ENCODE measurements at regions not wholly inside any gene's neighbourhood (a gene's known extent, or its start where the extent isn't known, plus 50 kb on each side); places are given as distances from the start of the nearest gene placed in this dataset.

GRCh38 chr22:34781681-34782080 lies 284.3 kb upstream of the ISX start:
- intact Hi-C loops (cut with micrococcal nuclease): no loop called here

GRCh38 chr22:34783436-34783835 lies 282.5 kb upstream of the ISX start:
- Histone ChIP-seq H3K4me1 (ENCODE audit: control insufficient read depth in 2 of 2, insufficient read depth in 2 of 2, low read length in 2 of 2) (no peaks in the 10 kb centered on the region), H3K9me3 (ENCODE audit: control extremely low read depth in 1 of 3, control insufficient read depth in 2 of 3, insufficient read depth in 1 of 3, low read length in 2 of 3) (no peaks in the 10 kb centered on the region), H3K36me3 (replicated peaks in 1 of 2; ENCODE audit: control extremely low read depth in 1 of 2, control insufficient read depth in 1 of 2, extremely low read depth in 1 of 2, insufficient read depth in 2 of 2, low read length in 1 of 2) (no peaks in the 10 kb centered on the region), H3K4me3 (ENCODE audit: control extremely low read depth in 1 of 5, extremely low read depth in 1 of 5, insufficient read depth in 1 of 5, low read depth in 2 of 5, low read length in 4 of 5) (no peak overlapping the region), H3K27me3 (replicated peaks in 1 of 4; ENCODE audit: control extremely low read depth in 1 of 4, control insufficient read depth in 3 of 4, insufficient read depth in 4 of 4, low read length in 3 of 4) (no peaks in the 10 kb centered on the region), H3K9ac (ENCODE audit: low read length) (no peak overlapping the region), H2AFZ (ENCODE audit: insufficient read depth, low read depth, low read length, poor library complexity, severe bottlenecking) (no peak overlapping the region), H4K20me1 (ENCODE audit: control insufficient read depth, insufficient read depth, low read length, poor library complexity, severe bottlenecking) (no peaks in the 10 kb centered on the region), H3K27ac (ENCODE audit: low read length in 2 of 2) (no peak overlapping the region), H3K4me2 (replicated peaks; ENCODE audit: low read depth, low read length, poor library complexity, severe bottlenecking) (no peak overlapping the region), H3K79me2 (ENCODE audit: control insufficient read depth, insufficient read depth, low read length) (no peaks in the 10 kb centered on the region)
- no peak for DNase-seq
- TF ChIP-seq CTCF (IDR thresholded peaks at IDR 0.05) (no peak), EZH2 (IDR thresholded peaks at IDR 0.05; ENCODE audit: borderline replicate concordance, insufficient read depth, low read depth, low read length, poor library complexity, severe bottlenecking) (no peak)
- intact Hi-C loops (cut with micrococcal nuclease): no loop called here
- Mint-ChIP-seq H3K4me1 (no peaks in the 10 kb centered on the region), H3K9me3 (ENCODE audit: insufficient read depth) (peaks cover 6% of the 10 kb centered on the region), H3K4me3 (no peak overlapping the region), H3K27ac (no peak overlapping the region), H3K27me3 (no peaks in the 10 kb centered on the region)
- WGBS (ENCODE audit: insufficient coverage): 82% methylated on average over 5 of the region's 5 CpGs
- CTCF ChIA-PET: no interaction called here
- POLR2A ChIA-PET: no interaction called here
- no peak for ATAC-seq (ENCODE audit: low read depth)

More at GRCh38 chr22:34781681-34782080, 284.3 kb upstream of the ISX start:
- TF ChIP-seq CTCF (IDR thresholded peaks at IDR 0.05): no peak
- TF ChIP-seq EZH2 (IDR thresholded peaks at IDR 0.05; ENCODE audit: borderline replicate concordance, insufficient read depth, low read depth, low read length, poor library complexity, severe bottlenecking): no peak
- H3K27me3 Mint-ChIP-seq: no peaks in the 10 kb centered on the region
- Histone ChIP-seq H3K4me3 (ENCODE audit: control extremely low read depth in 1 of 5, extremely low read depth in 1 of 5, insufficient read depth in 1 of 5, low read depth in 2 of 5, low read length in 4 of 5) (no peak overlapping the region), H3K4me2 (replicated peaks; ENCODE audit: low read depth, low read length, poor library complexity, severe bottlenecking) (no peak overlapping the region), H3K9ac (ENCODE audit: low read length) (no peak overlapping the region), H3K4me1 (ENCODE audit: control insufficient read depth in 2 of 2, insufficient read depth in 2 of 2, low read length in 2 of 2) (no peaks in the 10 kb centered on the region), H3K36me3 (replicated peaks in 1 of 2; ENCODE audit: control extremely low read depth in 1 of 2, control insufficient read depth in 1 of 2, extremely low read depth in 1 of 2, insufficient read depth in 2 of 2, low read length in 1 of 2) (no peaks in the 10 kb centered on the region), H2AFZ (ENCODE audit: insufficient read depth, low read depth, low read length, poor library complexity, severe bottlenecking) (no peak overlapping the region), H3K79me2 (ENCODE audit: control insufficient read depth, insufficient read depth, low read length) (no peaks in the 10 kb centered on the region), H3K9me3 (ENCODE audit: control extremely low read depth in 1 of 3, control insufficient read depth in 2 of 3, insufficient read depth in 1 of 3, low read length in 2 of 3) (peaks cover 0 to 6% (median 2%) of the 10 kb centered on the region in 3 donors), H4K20me1 (ENCODE audit: control insufficient read depth, insufficient read depth, low read length, poor library complexity, severe bottlenecking) (no peaks in the 10 kb centered on the region), H3K27me3 (replicated peaks in 1 of 4; ENCODE audit: control extremely low read depth in 1 of 4, control insufficient read depth in 3 of 4, insufficient read depth in 4 of 4, low read length in 3 of 4) (no peaks in the 10 kb centered on the region), H3K27ac (ENCODE audit: low read length in 2 of 2) (no peak overlapping the region)
- POLR2A ChIA-PET: no interaction called here
- DNase-seq: no peak
- ATAC-seq (ENCODE audit: low read depth): no peak
- no peak overlapping the region for H3K27ac Mint-ChIP-seq
- CTCF ChIA-PET: no interaction called here
- H3K9me3 Mint-ChIP-seq (ENCODE audit: insufficient read depth): peaks cover 7% of the 10 kb centered on the region
- no peaks in the 10 kb centered on the region for H3K4me1 Mint-ChIP-seq
- H3K4me3 Mint-ChIP-seq: no peak overlapping the region

Data from B cell (primary cell).